GM21529 (cell line): ENCODE measurements at regions not wholly inside any gene's neighbourhood (a gene's known extent, or its start where the extent isn't known, plus 50 kb on each side); places are given as distances from the start of the nearest gene placed in this dataset.

Experiments used
- ATAC-seq: cut with Tn5 transposase; IDR thresholded peaks from one replicate; pipeline ENCODE4 v1.9.1; 2021; ENCODE audit not compliant: unreplicated experiment

GRCh38 chr14:97336179-97336578 is 539.0 kb downstream of the VRK1 start:
- ATAC-seq, result no peak

GRCh38 chr14:97336816-97337215 is 539.6 kb downstream of the VRK1 start:
- ATAC-seq, result no peak

GRCh38 chr14:97337267-97337666 is 540.1 kb downstream of the VRK1 start:
- no peak for ATAC-seq

- ATAC-seq, result no peak
These were observed 540.5 kb downstream of the VRK1 start for GRCh38 chr14:97337670-97338069.

- no peak for ATAC-seq
These were observed 547.5 kb downstream of the VRK1 start for GRCh38 chr14:97344666-97345065.

- no peak for ATAC-seq
These were observed 549.5 kb downstream of the VRK1 start for GRCh38 chr14:97346675-97347074.

- no peak for ATAC-seq
These were observed 552.3 kb downstream of the VRK1 start for GRCh38 chr14:97349463-97349862.

- ATAC-seq, result no peak
These were observed 552.8 kb downstream of the VRK1 start for GRCh38 chr14:97349946-97350345.

- ATAC-seq, result no peak
These were observed 553.2 kb downstream of the VRK1 start for GRCh38 chr14:97350415-97350814.

- no peak for ATAC-seq
These were observed 553.9 kb downstream of the VRK1 start for GRCh38 chr14:97350894-97351731.

- ATAC-seq, result no peak
These were observed 555.9 kb downstream of the VRK1 start for GRCh38 chr14:97353102-97353501.

GRCh38 chr14:97354119-97354722 is 557.0 kb downstream of the VRK1 start:
- no peak for ATAC-seq

- no peak for ATAC-seq
These were observed 562.2 kb downstream of the VRK1 start for GRCh38 chr14:97359341-97359740.

- ATAC-seq, result no peak
These were observed 564.0 kb downstream of the VRK1 start for GRCh38 chr14:97361181-97361580.

- ATAC-seq, result no peak
These were observed 564.8 kb downstream of the VRK1 start for GRCh38 chr14:97361958-97362357.

- no peak for ATAC-seq
These were observed 569.2 kb downstream of the VRK1 start for GRCh38 chr14:97366400-97366799.

- no peak for ATAC-seq
These were observed 570.1 kb downstream of the VRK1 start for GRCh38 chr14:97367278-97367677.

GRCh38 chr14:97368049-97368448 is 570.9 kb downstream of the VRK1 start:
- no peak for ATAC-seq

- ATAC-seq, result no peak
These were observed 571.9 kb downstream of the VRK1 start for GRCh38 chr14:97368900-97369564.

GRCh38 chr14:97369901-97370300 is 572.7 kb downstream of the VRK1 start:
- no peak for ATAC-seq

- no peak for ATAC-seq
These were observed 579.1 kb downstream of the VRK1 start for GRCh38 chr14:97376310-97376709.

- ATAC-seq, result no peak
These were observed 580.4 kb downstream of the VRK1 start for GRCh38 chr14:97377550-97377949.
